ENCODE measurements at regions not wholly inside any gene's neighbourhood (a gene's known extent, or its start where the extent isn't known, plus 50 kb on each side); places are given as distances from the start of the nearest gene placed in this dataset.

GRCh38 chr3:152977366-152977765 is 142.4 kb downstream of the P2RY1 start:
- TF ChIP-seq CTCF (IDR thresholded peaks at IDR 0.05) = no peak
- TF ChIP-seq POLR2A (IDR thresholded peaks at IDR 0.05) = no peak
